ENCODE measurements at regions not wholly inside any gene's neighbourhood (a gene's known extent, or its start where the extent isn't known, plus 50 kb on each side); places are given as distances from the start of the nearest gene placed in this dataset.
"Not testable (repeated sequence)": the region's sequence is repeated elsewhere in the genome, so short reads cannot be mapped to it uniquely, and the experiment has no call there.

DNA sequence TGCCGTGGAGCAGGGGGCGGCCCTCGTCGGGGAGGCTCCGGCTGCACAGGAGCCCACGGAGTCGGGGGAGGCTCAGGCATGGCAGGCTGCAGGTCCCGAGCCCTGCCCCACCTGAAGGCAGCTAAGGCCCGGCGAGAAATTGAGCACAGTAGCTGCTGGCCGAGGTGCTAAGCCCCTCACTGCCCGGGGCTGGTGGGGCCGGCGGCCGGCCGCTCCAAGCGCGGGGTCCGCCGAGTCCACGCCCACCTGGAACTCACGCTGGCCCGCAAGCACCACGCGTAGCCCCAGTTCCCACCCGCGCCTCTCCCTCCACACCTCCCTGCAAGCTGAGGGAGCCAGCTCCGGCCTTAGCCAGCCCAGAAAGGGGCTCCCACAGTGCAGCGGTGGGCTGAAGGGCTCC, 589.4 kb downstream of the PPP4R3C start:
- no peak for DNase-seq (ENCODE audit: low spot score)

DNA sequence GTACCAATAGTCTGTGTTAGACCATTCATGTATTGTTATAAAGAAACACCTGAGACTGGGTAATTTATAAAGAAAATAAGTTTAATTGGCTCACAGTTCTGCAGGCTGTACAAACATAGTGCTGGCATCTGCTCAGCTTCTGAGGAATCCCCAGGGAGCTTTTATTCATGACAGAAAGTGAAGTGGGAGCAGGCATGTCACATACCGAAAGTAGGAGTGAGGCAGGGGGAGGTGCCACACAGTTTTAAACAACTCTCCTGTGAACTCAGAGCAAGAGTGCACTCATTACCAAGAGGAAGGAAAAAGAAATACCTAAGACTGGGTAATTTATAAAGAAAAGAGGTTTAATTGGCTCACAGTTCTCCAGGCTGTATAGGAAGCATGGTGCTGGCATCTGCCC, 591.2 kb downstream of the PPP4R3C start:
- no peak for DNase-seq (ENCODE audit: low spot score)

- no peak for DNase-seq (ENCODE audit: low spot score)
Measured at GRCh38 chrX:26851981-26852380, 611.2 kb downstream of the PPP4R3C start.

DNA sequence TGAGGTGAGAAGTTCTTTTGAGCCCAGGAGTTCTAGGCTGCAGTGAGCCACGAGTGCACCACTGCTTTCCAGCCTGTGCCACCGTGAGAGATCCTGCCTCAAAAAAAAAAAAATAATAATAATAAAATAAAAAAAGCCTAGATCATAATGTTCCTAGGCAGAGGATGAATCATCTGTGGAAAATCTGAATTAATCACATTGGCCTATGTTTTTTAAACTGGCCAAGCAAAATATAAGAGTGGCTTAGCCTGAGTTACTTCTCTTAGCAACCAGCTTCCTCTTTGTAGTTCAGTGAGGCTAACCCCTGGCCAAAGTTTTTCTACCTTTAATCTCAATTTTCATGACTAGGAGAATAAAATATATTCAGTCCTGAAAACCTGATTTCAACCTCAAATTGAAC, 614.6 kb downstream of the PPP4R3C start:
- DNase-seq (ENCODE audit: low spot score): no peak

DNA sequence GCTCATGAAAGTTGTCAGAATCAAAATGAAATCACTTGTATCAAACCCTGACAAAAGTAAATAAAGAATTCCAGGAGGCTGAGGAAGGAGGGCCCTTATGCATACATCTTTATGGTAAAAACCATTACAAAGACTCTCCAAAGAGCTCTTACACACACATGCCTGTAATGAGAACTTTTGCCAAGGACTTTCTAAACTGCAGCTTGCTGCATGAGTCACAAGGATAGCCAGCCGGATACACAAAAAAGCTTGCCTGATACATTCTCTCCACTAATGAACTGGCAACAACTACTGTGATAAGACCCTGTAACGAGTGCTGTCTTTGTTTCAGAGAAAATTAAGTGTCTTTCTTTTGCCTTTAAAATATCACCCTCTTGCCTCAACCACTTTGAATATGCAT, 618.1 kb downstream of the PPP4R3C start:
- no peak for DNase-seq (ENCODE audit: low spot score)

DNA sequence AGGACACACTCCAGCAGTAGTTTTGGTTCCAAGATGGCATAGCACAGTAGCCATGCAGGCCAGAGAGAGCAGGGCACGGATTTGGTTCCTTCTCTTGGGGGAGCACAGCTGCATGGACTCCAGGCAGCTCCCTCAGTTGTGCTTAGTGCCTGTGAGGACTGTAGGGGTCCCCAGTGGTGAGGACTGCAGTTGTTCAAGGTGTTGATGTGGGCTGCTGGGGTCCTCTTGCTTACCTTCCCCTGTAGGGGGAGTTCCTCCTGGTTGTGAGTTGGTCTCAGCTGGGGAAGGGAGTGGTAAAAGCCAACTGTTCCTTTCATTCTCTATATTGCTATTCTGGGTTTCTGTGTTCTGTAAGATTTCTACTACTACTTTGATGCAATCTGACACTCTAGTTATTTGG, 606.5 kb downstream of the MAGEB5 start:
- no peak for DNase-seq (ENCODE audit: low spot score)

DNA sequence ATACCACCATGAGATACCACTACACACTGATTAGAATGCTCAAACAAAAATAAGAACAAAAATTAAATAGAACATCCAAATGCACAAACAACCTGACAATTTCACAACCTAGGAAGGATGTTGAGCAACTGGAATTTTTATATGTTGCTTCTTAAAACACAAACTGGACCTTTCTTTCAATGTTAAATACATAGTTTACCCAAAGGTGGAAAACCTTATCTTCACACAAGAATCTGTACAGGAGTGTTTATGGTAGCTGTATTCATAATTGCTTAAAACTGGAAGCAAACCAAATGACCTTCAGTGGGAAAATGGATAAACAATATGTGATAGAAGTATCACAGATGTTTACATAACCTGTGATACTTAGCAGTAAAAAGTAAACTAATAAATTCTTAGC, 573.8 kb downstream of the MAGEB5 start:
- no peak for DNase-seq (ENCODE audit: low spot score)

GRCh38 chrX:26788402-26788998, 572.5 kb downstream of the MAGEB5 start:
- no peak for DNase-seq (ENCODE audit: low spot score)

DNA sequence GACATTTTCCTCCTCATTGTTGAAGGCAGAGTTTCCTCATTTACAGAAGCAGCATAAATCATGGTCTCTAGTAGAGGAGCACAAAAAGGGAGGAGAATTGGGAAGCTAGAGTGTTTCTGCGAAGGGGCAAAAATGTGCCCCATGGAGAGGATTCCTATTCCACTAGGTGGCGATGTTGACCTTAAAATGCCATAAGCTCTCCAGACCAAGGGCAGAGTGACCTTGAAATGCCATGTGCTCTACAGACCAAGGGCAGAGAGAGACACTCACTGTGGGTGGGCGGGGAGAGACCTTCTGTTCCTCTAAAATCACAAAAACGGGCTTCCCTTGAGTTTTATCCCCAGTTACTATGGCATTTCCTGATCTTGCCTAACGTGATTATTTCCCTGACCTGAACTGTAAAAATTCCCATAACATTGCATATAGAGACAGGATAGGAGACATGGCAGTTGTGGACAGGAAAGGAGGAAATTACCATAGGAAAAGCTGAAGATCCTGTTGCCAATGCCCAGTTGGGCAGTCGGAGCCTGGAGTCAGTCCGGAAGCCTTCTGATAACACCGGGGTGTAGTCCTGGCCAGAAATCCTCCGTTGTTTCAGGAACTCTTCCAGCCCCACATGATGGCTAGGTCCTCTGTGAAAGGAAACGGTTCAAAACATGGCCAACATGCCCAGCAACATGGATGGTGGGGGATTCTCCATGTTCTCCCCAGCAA, 567.7 kb downstream of the MAGEB5 start:
- no peak for DNase-seq (ENCODE audit: low spot score)

DNA sequence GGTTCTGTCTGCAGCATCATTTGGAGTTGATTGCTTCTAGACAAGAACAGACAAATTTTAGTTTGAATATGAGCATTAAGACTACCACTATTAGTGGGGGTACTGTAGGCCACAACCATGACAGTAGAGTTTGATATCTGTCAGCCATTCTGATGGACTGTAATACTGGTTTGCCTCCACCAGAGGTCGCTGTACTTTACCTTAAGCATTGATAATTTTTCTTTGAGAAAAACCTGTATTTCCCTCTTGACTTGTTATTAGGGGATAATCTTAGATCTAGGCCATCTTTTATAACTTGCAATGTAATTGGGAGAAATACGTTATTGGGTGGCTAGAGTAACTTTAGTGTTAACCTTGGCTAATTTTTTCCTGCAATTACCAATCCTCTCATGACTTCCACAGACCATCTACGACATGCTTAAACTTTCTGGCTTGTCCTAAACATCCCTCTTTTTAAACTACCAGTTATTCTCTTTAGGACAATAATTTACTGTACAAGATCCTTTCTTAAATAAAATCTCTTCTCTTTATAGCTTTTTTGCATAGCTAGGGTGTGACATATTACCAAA, 562.4 kb downstream of the MAGEB5 start:
- no peak for DNase-seq (ENCODE audit: low spot score)

GRCh38 chrX:26762253-26762652, 546.3 kb downstream of the MAGEB5 start:
- DNase-seq (ENCODE audit: low spot score): no peak

- not testable (repeated sequence) for DNase-seq (ENCODE audit: low spot score)
Measured at GRCh38 chrX:26755760-26756159, 539.8 kb downstream of the MAGEB5 start.

- no peak for DNase-seq (ENCODE audit: low spot score)
Measured at GRCh38 chrX:26747877-26748276, 531.9 kb downstream of the MAGEB5 start.

GRCh38 chrX:26722666-26723428, 506.9 kb downstream of the MAGEB5 start:
- DNase-seq (ENCODE audit: low spot score): no peak

DNA sequence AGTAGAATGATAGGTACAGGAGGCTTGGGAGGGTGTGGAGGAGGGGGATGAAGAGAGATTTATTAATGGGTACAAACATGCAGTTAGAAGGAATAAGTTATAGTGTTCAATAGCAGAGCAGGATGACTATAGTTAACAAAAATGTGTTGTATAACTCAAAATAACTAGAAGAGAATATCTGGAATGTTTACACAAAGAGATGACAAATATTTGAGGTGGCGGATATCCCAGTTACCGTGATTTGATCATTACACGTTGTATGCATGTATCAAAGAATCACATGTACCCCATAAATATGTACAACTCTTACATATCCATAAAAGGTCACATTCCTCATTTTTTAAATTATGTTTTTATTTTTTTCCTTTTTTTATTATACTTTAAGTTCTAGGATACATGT, 456.6 kb downstream of the MAGEB5 start:
- DNase-seq (ENCODE audit: low spot score): no peak

DNA sequence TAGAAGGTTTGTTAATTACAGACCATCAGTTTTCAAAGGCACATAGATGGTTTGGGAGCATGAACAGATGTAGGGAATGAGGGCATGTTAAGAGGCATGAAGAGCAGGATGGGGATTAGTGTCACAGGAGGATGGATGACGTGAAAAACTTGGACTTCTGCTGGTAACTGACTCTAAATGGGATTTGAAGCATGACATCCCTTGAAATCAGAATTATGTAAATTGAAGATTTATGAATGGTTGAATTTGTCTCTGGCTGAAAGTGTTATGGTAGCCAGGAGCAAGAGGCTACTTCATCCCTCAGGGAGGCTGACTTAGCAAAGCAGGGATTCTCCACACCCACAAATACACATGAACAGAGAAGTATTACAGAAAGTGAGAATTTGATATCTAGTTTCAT, 454.6 kb downstream of the MAGEB5 start:
- no peak for DNase-seq (ENCODE audit: low spot score)

GRCh38 chrX:26664919-26665318, 448.9 kb downstream of the MAGEB5 start:
- DNase-seq (ENCODE audit: low spot score): no peak

- no peak for DNase-seq (ENCODE audit: low spot score)
Measured at GRCh38 chrX:26653050-26653449, 437.1 kb downstream of the MAGEB5 start.

- no peak for DNase-seq (ENCODE audit: low spot score)
Measured at GRCh38 chrX:26651755-26652154, 435.8 kb downstream of the MAGEB5 start.

- DNase-seq (ENCODE audit: low spot score): peak; percentile 5
Measured at GRCh38 chrX:26649534-26649933, 433.6 kb downstream of the MAGEB5 start.

DNA sequence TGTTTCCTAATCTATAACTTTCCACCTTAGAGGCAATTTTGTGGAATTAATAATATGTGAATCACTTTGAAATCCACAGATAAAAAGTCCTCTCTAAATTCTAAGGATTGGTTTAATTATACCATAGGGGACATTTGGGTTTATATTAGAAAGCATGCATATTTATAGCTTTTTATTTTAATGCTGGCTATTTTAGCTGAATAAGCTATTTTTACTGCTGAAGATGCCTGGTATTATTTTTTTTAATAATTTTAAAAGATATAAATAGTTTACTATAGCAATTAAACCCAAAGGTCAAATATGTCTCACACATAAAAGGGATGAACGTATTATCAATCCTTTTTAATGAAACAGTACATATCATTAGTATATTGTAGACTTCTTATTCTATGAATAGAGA, 415.4 kb downstream of the MAGEB5 start:
- no peak for DNase-seq (ENCODE audit: low spot score)

DNA sequence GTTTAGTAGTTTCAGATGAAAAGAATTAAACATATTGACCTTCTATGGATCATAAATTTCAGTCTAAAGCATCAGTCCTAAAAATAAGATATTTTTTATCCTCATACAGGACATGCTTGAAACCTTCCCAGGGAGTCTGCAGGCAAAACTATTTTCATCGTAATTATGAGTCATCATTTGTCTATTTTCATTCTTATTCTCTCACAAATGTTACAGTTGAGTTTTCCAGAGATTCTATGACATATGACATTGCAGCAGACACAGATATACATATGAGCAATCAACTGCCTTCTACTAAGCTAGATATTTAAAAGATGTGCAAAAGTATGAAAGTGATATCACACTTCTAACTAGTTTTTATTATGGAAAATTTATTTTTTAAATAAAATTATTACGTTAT, 398.0 kb downstream of the MAGEB5 start:
- DNase-seq (ENCODE audit: low spot score): no peak

GRCh38 chrX:26606971-26607370, 391.0 kb downstream of the MAGEB5 start:
- no peak for DNase-seq (ENCODE audit: low spot score)
